Fibroblast of lung (primary cell): ENCODE measurements at regions not wholly inside any gene's neighbourhood (a gene's known extent, or its start where the extent isn't known, plus 50 kb on each side); places are given as distances from the start of the nearest gene placed in this dataset.

ENCODE experiments used
- DNase-seq, 2 donors: peaks; one replicate each; pipeline versions ENCODE4 v3.0.0 to v3.0.0-alpha.2; 2010; ENCODE audit warnings: low read depth in 2 of 2
- H2AFZ ChIP-seq: 2 replicates; pipeline ENCODE4 v1.5.1; 2012; ENCODE audit warnings: low read length, control low read depth, inconsistent platforms
- H3K27ac ChIP-seq: 2 replicates; pipeline ENCODE4 v1.5.1; 2011; ENCODE audit warnings: low read length, control low read depth; ENCODE audit not compliant: insufficient read depth
- H3K27me3 ChIP-seq: 2 replicates; pipeline ENCODE4 v1.5.1; 2011; ENCODE audit warnings: mild to moderate bottlenecking, low read length; ENCODE audit not compliant: control insufficient read depth, insufficient read depth
- H3K36me3 ChIP-seq: 2 replicates; pipeline ENCODE4 v1.5.1; 2011; ENCODE audit warnings: low read length; ENCODE audit not compliant: control insufficient read depth, insufficient read depth
- H3K4me1 ChIP-seq: 2 replicates; pipeline ENCODE4 v1.5.1; 2011; ENCODE audit warnings: low read length; ENCODE audit not compliant: control insufficient read depth, insufficient read depth; ENCODE audit errors: extremely low read depth
- H3K4me2 ChIP-seq: 2 replicates; pipeline ENCODE4 v1.5.1; 2011; ENCODE audit warnings: low read length, control low read depth; ENCODE audit not compliant: insufficient read depth; ENCODE audit errors: extremely low read depth
- H3K4me3 ChIP-seq, 4 experiments: fragments of 200-600 bp in 1 of 4; sonication (generic) in 1 of 4; replicated peaks in 1 of 4; 2 replicates each; pipeline ENCODE4 v1.5.1; 2011 to 2016; ENCODE audit warnings: low read length in 4 of 4, low read depth in 3 of 4, mild to moderate bottlenecking in 3 of 4, control low read depth in 2 of 4, inconsistent platforms in 1 of 4, mixed read lengths in 1 of 4; ENCODE audit not compliant: insufficient read depth in 1 of 4; ENCODE audit errors: control extremely low read depth in 1 of 4
- H3K79me2 ChIP-seq: 2 replicates; pipeline ENCODE4 v1.5.1; 2012; ENCODE audit warnings: mild to moderate bottlenecking, low read length, inconsistent platforms; ENCODE audit not compliant: control insufficient read depth, insufficient read depth
- H3K9ac ChIP-seq: 2 replicates; pipeline ENCODE4 v1.5.1; 2011; ENCODE audit warnings: mild to moderate bottlenecking, low read length, control low read depth; ENCODE audit not compliant: insufficient read depth
- H3K9me3 ChIP-seq: 2 replicates; pipeline ENCODE4 v1.5.1; 2012; ENCODE audit warnings: low read depth, low read length; ENCODE audit not compliant: control insufficient read depth, insufficient read depth
- H4K20me1 ChIP-seq: 2 replicates; pipeline ENCODE4 v1.5.1; 2011; ENCODE audit warnings: low read length; ENCODE audit not compliant: control insufficient read depth, insufficient read depth; ENCODE audit errors: extremely low read depth
- EZH2 ChIP-seq: IDR thresholded peaks from 2 replicates; pipeline ENCODE4 v1.5.1; 2012; ENCODE audit warnings: low read length, control low read depth, mild to moderate bottlenecking; ENCODE audit errors: missing control alignments
- TF ChIP-seq, protein P1 (sequence below), 2 donors: IDR thresholded peaks in 1 of 2; conservative IDR thresholded peaks in 1 of 2; 1 replicate in 1 of 2; 2 replicates in 1 of 2; pipeline ENCODE4 v1.5.1; 2011 to 2012; ENCODE audit warnings: low read length in 2 of 2, control low read depth in 1 of 2, inconsistent platforms in 1 of 2, low read depth in 1 of 2, mild to moderate bottlenecking in 1 of 2

- Histone ChIP-seq H2AFZ (no peak overlapping the region), H3K4me2 (no peak overlapping the region)
Observed at GRCh38 chr3:168738527-168739325, 643.0 kb upstream of the GOLIM4 start.

GRCh38 chr3:168736202-168736601 lies 640.5 kb upstream of the GOLIM4 start:
- H3K4me1 ChIP-seq, result no peaks in the 10 kb centered on the region

More at GRCh38 chr3:168738527-168739325, 643.0 kb upstream of the GOLIM4 start:
- H3K27me3 ChIP-seq, result no peaks in the 10 kb centered on the region
- no peak for TF ChIP-seq EZH2
- TF ChIP-seq, protein P1, sequence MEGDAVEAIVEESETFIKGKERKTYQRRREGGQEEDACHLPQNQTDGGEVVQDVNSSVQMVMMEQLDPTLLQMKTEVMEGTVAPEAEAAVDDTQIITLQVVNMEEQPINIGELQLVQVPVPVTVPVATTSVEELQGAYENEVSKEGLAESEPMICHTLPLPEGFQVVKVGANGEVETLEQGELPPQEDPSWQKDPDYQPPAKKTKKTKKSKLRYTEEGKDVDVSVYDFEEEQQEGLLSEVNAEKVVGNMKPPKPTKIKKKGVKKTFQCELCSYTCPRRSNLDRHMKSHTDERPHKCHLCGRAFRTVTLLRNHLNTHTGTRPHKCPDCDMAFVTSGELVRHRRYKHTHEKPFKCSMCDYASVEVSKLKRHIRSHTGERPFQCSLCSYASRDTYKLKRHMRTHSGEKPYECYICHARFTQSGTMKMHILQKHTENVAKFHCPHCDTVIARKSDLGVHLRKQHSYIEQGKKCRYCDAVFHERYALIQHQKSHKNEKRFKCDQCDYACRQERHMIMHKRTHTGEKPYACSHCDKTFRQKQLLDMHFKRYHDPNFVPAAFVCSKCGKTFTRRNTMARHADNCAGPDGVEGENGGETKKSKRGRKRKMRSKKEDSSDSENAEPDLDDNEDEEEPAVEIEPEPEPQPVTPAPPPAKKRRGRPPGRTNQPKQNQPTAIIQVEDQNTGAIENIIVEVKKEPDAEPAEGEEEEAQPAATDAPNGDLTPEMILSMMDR (conservative IDR thresholded peaks at IDR 0.05 in 1 of 2, IDR thresholded peaks at IDR 0.05 in 1 of 2; ENCODE audit: low read depth in 1 of 2, low read length in 2 of 2), result no peak
- no peaks in the 10 kb centered on the region for H3K9me3 ChIP-seq
- no peaks in the 10 kb centered on the region for H3K79me2 ChIP-seq
- H4K20me1 ChIP-seq, result no peaks in the 10 kb centered on the region
- H3K4me1 ChIP-seq, result no peaks in the 10 kb centered on the region
- no peak overlapping the region for H3K9ac ChIP-seq
- DNase-seq, result no peak
- no peak overlapping the region for H3K4me3 ChIP-seq
- no peaks in the 10 kb centered on the region for H3K36me3 ChIP-seq
- no peak overlapping the region for H3K27ac ChIP-seq

GRCh38 chr3:168730073-168730472 lies 634.3 kb upstream of the GOLIM4 start:
- Histone ChIP-seq H3K27ac (no peak overlapping the region), H3K27me3 (no peaks in the 10 kb centered on the region)

More at GRCh38 chr3:168736202-168736601, 640.5 kb upstream of the GOLIM4 start:
- Histone ChIP-seq H3K9ac (no peak overlapping the region), H3K79me2 (no peaks in the 10 kb centered on the region), H3K36me3 (no peaks in the 10 kb centered on the region), H3K27me3 (no peaks in the 10 kb centered on the region), H3K9me3 (no peaks in the 10 kb centered on the region), H3K4me2 (no peak overlapping the region), H3K27ac (no peak overlapping the region), H4K20me1 (no peaks in the 10 kb centered on the region), H2AFZ (no peak overlapping the region), H3K4me3 (no peak overlapping the region)
- no peak for DNase-seq
- no peak for TF ChIP-seq EZH2
- TF ChIP-seq, protein P1 (conservative IDR thresholded peaks at IDR 0.05 in 1 of 2, IDR thresholded peaks at IDR 0.05 in 1 of 2; ENCODE audit: low read depth in 1 of 2, low read length in 2 of 2), result no peak

More at GRCh38 chr3:168730073-168730472, 634.3 kb upstream of the GOLIM4 start:
- no peak for TF ChIP-seq EZH2
- TF ChIP-seq, protein P1 (conservative IDR thresholded peaks at IDR 0.05 in 1 of 2, IDR thresholded peaks at IDR 0.05 in 1 of 2; ENCODE audit: low read depth in 1 of 2, low read length in 2 of 2), result no peak
- Histone ChIP-seq H3K4me1 (no peaks in the 10 kb centered on the region), H3K79me2 (no peaks in the 10 kb centered on the region), H3K4me2 (no peak overlapping the region), H3K9me3 (no peaks in the 10 kb centered on the region), H3K9ac (no peak overlapping the region), H2AFZ (no peak overlapping the region), H3K36me3 (no peaks in the 10 kb centered on the region), H3K4me3 (no peak overlapping the region), H4K20me1 (no peaks in the 10 kb centered on the region)
- no peak for DNase-seq
